HepG2 (cell line): ENCODE measurements at regions not wholly inside any gene's neighbourhood (a gene's known extent, or its start where the extent isn't known, plus 50 kb on each side); places are given as distances from the start of the nearest gene placed in this dataset.
A peak's percentile ranks its signal among the peaks of the same experiment; 100 is the strongest.

ENCODE experiments used
- HNRNPK ChIP-seq: fragments of 200-400 bp; formaldehyde crosslinking; IDR thresholded peaks from 2 replicates; pipeline ENCODE4 v1.6.1; 2018; ENCODE audit warnings: low read length, low read depth, moderate library complexity, mild to moderate bottlenecking; ENCODE audit not compliant: poor library complexity, severe bottlenecking
- IRF2 ChIP-seq: IDR thresholded peaks from 2 replicates; pipeline ENCODE4 v1.6.1; 2018; ENCODE audit warnings: missing genetic modification reagents, missing compliant biosample characterization
- KDM5B ChIP-seq: sonication (generic); formaldehyde crosslinking; IDR thresholded peaks from 2 replicates; pipeline ENCODE4 v1.4.0; 2020; ENCODE audit warnings: missing genetic modification reagents, mild to moderate bottlenecking, borderline replicate concordance
- KLF12 ChIP-seq: sonication (generic); formaldehyde crosslinking; IDR thresholded peaks from 2 replicates; pipeline ENCODE4 v1.4.0; 2020; ENCODE audit warnings: missing genetic modification reagents, borderline replicate concordance
- LCORL ChIP-seq, 2 experiments: fragments of 450-650 bp in 1 of 2; sonication (generic) in 1 of 2; formaldehyde crosslinking in 1 of 2; IDR thresholded peaks; 2 replicates each; pipeline versions ENCODE4 v1.5.0 to v1.6.1; 2017 to 2020; ENCODE audit warnings: antibody characterized with exemption in 1 of 2, missing genetic modification reagents in 1 of 2
- MEF2D ChIP-seq: sonication (generic); formaldehyde crosslinking; IDR thresholded peaks from 2 replicates; pipeline ENCODE4 v1.5.1; 2020; ENCODE audit warnings: mild to moderate bottlenecking, missing genetic modification reagents
- MTA3 ChIP-seq: sonication (generic); formaldehyde crosslinking; IDR thresholded peaks from 2 replicates; pipeline ENCODE4 v1.4.0; 2020; ENCODE audit warnings: missing genetic modification reagents
- NR2F2 ChIP-seq: IDR thresholded peaks from 2 replicates; pipeline ENCODE4 v1.6.1; 2012; ENCODE audit warnings: low read depth, inconsistent platforms, borderline replicate concordance
- SETDB1 ChIP-seq: sonication (generic); formaldehyde crosslinking; IDR thresholded peaks from 2 replicates; pipeline ENCODE4 v1.5.1; 2020; ENCODE audit warnings: missing genetic modification reagents, mild to moderate bottlenecking, borderline replicate concordance
- ZC3H4 ChIP-seq: sonication (generic); formaldehyde crosslinking; IDR thresholded peaks from 2 replicates; pipeline ENCODE4 v1.4.0; 2020; ENCODE audit warnings: missing genetic modification reagents, borderline replicate concordance
- ZNF326 ChIP-seq: sonication (generic); formaldehyde crosslinking; IDR thresholded peaks from 2 replicates; pipeline ENCODE4 v1.4.0; 2020; ENCODE audit warnings: missing genetic modification reagents, borderline replicate concordance
- ZNF777 ChIP-seq: sonication (generic); formaldehyde crosslinking; IDR thresholded peaks from 2 replicates; pipeline ENCODE4 v1.4.0; 2020; ENCODE audit warnings: missing genetic modification reagents
- ZNF878 ChIP-seq: sonication (generic); formaldehyde crosslinking; IDR thresholded peaks from 2 replicates; pipeline ENCODE4 v1.8.1; 2023; ENCODE audit warnings: mild to moderate bottlenecking, missing genetic modification reagents, moderate library complexity
- ZSCAN29 ChIP-seq: sonication (generic); formaldehyde crosslinking; conservative IDR thresholded peaks from 2 replicates; pipeline ENCODE4 v1.4.0; 2020; ENCODE audit warnings: mild to moderate bottlenecking, missing genetic modification reagents
- ZSCAN31 ChIP-seq: sonication (generic); formaldehyde crosslinking; IDR thresholded peaks from 2 replicates; pipeline ENCODE4 v1.5.0; 2020; ENCODE audit warnings: low read depth, mild to moderate bottlenecking, missing genetic modification reagents
- TF ChIP-seq, protein P1 (sequence below): sonication (generic); formaldehyde crosslinking; IDR thresholded peaks from 2 replicates; pipeline ENCODE4 v1.4.0; 2020; ENCODE audit warnings: missing genetic modification reagents, borderline replicate concordance
- TF ChIP-seq, protein P2 (sequence below): sonication (generic); formaldehyde crosslinking; IDR thresholded peaks from 2 replicates; pipeline ENCODE4 v1.4.0; 2020; ENCODE audit warnings: mild to moderate bottlenecking, missing genetic modification reagents
- TF ChIP-seq, protein P3 (sequence below): sonication (generic); formaldehyde crosslinking; conservative IDR thresholded peaks from 2 replicates; pipeline ENCODE4 v1.4.0; 2020; ENCODE audit warnings: missing genetic modification reagents
- TF ChIP-seq, protein P4 (sequence below): sonication (generic); formaldehyde crosslinking; IDR thresholded peaks from 2 replicates; pipeline ENCODE4 v1.5.0; 2020; ENCODE audit warnings: mild to moderate bottlenecking, missing genetic modification reagents, borderline replicate concordance

DNA sequence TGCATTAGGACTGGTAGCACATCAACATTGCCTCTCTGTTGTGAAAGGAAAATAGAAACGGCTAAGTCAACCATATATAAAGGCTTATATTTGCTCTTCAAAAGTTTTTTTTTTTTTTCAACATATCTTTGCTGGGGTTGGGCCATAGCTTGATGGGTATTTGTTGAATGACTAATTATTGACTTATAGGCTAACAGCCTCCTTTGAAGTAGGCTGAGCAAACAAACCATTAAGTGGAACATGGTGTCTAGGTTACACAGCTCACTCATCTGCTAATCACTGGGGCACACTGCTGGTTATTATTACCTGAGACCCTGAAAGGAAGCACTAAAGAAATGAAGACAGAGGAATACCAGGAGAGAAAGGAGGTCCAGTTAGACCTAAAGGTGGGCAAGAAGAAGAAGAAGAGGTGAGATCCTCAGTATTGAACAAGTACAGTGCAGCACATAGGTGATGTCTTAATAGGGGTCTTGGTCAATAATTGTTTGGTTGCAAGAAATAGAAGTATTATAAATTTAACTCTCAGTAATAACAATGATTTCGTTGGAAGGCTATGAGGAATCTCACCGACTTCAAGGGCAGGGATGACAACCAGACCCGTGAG lies 139.4 kb downstream of the RPLP1 start (continued):
- TF ChIP-seq, protein P1, sequence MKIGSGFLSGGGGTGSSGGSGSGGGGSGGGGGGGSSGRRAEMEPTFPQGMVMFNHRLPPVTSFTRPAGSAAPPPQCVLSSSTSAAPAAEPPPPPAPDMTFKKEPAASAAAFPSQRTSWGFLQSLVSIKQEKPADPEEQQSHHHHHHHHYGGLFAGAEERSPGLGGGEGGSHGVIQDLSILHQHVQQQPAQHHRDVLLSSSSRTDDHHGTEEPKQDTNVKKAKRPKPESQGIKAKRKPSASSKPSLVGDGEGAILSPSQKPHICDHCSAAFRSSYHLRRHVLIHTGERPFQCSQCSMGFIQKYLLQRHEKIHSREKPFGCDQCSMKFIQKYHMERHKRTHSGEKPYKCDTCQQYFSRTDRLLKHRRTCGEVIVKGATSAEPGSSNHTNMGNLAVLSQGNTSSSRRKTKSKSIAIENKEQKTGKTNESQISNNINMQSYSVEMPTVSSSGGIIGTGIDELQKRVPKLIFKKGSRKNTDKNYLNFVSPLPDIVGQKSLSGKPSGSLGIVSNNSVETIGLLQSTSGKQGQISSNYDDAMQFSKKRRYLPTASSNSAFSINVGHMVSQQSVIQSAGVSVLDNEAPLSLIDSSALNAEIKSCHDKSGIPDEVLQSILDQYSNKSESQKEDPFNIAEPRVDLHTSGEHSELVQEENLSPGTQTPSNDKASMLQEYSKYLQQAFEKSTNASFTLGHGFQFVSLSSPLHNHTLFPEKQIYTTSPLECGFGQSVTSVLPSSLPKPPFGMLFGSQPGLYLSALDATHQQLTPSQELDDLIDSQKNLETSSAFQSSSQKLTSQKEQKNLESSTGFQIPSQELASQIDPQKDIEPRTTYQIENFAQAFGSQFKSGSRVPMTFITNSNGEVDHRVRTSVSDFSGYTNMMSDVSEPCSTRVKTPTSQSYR (CRISPR knock-in tag): peak; percentile 91
- TF ChIP-seq ZNF326 (CRISPR knock-in tag) (no peak), HNRNPK (no peak), ZSCAN31 (CRISPR knock-in tag) (no peak), MTA3 (no peak), KDM5B (no peak), SETDB1 (CRISPR knock-in tag) (no peak), NR2F2 (peak; percentile 96), IRF2 (peak; percentile 73; the same call in 1 of the 2 replicates), ZC3H4 (CRISPR knock-in tag) (no peak), ZNF878 (0 out of 2 replicates have a peak, but pooled peaks have one; percentile 63), ZNF777 (no peak), LCORL (IDR thresholded peaks at IDR 0.05) (no peak), LCORL (CRISPR knock-in tag; IDR thresholded peaks at IDR 0.05) (0 out of 2 replicates have a peak, but pooled peaks have one; percentile 40), ZSCAN29 (no peak), KLF12 (CRISPR knock-in tag) (no peak), MEF2D (CRISPR knock-in tag) (peak; percentile 69; the same call in 1 of the 2 replicates)
- TF ChIP-seq, protein P2, sequence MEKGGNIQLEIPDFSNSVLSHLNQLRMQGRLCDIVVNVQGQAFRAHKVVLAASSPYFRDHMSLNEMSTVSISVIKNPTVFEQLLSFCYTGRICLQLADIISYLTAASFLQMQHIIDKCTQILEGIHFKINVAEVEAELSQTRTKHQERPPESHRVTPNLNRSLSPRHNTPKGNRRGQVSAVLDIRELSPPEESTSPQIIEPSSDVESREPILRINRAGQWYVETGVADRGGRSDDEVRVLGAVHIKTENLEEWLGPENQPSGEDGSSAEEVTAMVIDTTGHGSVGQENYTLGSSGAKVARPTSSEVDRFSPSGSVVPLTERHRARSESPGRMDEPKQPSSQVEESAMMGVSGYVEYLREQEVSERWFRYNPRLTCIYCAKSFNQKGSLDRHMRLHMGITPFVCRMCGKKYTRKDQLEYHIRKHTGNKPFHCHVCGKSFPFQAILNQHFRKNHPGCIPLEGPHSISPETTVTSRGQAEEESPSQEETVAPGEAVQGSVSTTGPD (CRISPR knock-in tag): no peak
- TF ChIP-seq, protein P3, sequence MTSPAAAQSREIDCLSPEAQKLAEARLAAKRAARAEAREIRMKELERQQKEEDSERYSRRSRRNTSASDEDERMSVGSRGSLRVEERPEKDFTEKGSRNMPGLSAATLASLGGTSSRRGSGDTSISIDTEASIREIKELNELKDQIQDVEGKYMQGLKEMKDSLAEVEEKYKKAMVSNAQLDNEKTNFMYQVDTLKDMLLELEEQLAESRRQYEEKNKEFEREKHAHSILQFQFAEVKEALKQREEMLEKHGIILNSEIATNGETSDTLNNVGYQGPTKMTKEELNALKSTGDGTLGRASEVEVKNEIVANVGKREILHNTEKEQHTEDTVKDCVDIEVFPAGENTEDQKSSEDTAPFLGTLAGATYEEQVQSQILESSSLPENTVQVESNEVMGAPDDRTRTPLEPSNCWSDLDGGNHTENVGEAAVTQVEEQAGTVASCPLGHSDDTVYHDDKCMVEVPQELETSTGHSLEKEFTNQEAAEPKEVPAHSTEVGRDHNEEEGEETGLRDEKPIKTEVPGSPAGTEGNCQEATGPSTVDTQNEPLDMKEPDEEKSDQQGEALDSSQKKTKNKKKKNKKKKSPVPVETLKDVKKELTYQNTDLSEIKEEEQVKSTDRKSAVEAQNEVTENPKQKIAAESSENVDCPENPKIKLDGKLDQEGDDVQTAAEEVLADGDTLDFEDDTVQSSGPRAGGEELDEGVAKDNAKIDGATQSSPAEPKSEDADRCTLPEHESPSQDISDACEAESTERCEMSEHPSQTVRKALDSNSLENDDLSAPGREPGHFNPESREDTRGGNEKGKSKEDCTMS (CRISPR knock-in tag): no peak
- TF ChIP-seq, protein P4, sequence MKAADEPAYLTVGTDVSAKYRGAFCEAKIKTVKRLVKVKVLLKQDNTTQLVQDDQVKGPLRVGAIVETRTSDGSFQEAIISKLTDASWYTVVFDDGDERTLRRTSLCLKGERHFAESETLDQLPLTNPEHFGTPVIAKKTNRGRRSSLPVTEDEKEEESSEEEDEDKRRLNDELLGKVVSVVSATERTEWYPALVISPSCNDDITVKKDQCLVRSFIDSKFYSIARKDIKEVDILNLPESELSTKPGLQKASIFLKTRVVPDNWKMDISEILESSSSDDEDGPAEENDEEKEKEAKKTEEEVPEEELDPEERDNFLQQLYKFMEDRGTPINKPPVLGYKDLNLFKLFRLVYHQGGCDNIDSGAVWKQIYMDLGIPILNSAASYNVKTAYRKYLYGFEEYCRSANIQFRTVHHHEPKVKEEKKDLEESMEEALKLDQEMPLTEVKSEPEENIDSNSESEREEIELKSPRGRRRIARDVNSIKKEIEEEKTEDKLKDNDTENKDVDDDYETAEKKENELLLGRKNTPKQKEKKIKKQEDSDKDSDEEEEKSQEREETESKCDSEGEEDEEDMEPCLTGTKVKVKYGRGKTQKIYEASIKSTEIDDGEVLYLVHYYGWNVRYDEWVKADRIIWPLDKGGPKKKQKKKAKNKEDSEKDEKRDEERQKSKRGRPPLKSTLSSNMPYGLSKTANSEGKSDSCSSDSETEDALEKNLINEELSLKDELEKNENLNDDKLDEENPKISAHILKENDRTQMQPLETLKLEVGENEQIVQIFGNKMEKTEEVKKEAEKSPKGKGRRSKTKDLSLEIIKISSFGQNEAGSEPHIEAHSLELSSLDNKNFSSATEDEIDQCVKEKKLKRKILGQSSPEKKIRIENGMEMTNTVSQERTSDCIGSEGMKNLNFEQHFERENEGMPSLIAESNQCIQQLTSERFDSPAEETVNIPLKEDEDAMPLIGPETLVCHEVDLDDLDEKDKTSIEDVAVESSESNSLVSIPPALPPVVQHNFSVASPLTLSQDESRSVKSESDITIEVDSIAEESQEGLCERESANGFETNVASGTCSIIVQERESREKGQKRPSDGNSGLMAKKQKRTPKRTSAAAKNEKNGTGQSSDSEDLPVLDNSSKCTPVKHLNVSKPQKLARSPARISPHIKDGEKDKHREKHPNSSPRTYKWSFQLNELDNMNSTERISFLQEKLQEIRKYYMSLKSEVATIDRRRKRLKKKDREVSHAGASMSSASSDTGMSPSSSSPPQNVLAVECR (CRISPR knock-in tag): no peak; the same call in 1 of the 2 replicates
